GM21717 (cell line): ENCODE measurements at regions not wholly inside any gene's neighbourhood (a gene's known extent, or its start where the extent isn't known, plus 50 kb on each side); places are given as distances from the start of the nearest gene placed in this dataset.

Source experiments
- ATAC-seq: cut with Tn5 transposase; IDR thresholded peaks from one replicate; pipeline ENCODE4 v1.9.1; 2021; ENCODE audit warnings: mild to moderate bottlenecking, moderate library complexity; ENCODE audit not compliant: unreplicated experiment

- ATAC-seq = no peak
Measured at GRCh38 chr20:50242548-50242862, 51.9 kb downstream of the CEBPB start.

- no peak for ATAC-seq
Measured at GRCh38 chr20:50242863-50243609, 52.4 kb downstream of the CEBPB start.

- no peak for ATAC-seq
Measured at GRCh38 chr20:50243610-50244351, 53.2 kb downstream of the CEBPB start.

GRCh38 chr20:50244352-50245149, 53.9 kb downstream of the CEBPB start:
- no peak for ATAC-seq

GRCh38 chr20:50245498-50246366, 55.1 kb downstream of the CEBPB start:
- no peak for ATAC-seq

- no peak for ATAC-seq
Measured at GRCh38 chr20:50246367-50247195, 56.0 kb downstream of the CEBPB start.

GRCh38 chr20:50247196-50248094, 56.8 kb downstream of the CEBPB start:
- no peak for ATAC-seq

- no peak for ATAC-seq
Measured at GRCh38 chr20:50248104-50248641, 57.5 kb downstream of the CEBPB start.

GRCh38 chr20:50249447-50250388, 59.1 kb downstream of the CEBPB start:
- ATAC-seq = no peak

GRCh38 chr20:50250679-50251382, 60.2 kb downstream of the CEBPB start:
- ATAC-seq = no peak

- no peak for ATAC-seq
Measured at GRCh38 chr20:50251383-50251748, 60.7 kb downstream of the CEBPB start.

GRCh38 chr20:50251992-50252511, 61.4 kb downstream of the CEBPB start:
- no peak for ATAC-seq

GRCh38 chr20:50252701-50253100, 62.1 kb downstream of the CEBPB start:
- ATAC-seq = no peak

GRCh38 chr20:50253101-50253500, 62.5 kb downstream of the CEBPB start:
- ATAC-seq = no peak

GRCh38 chr20:50254466-50255079, 63.9 kb downstream of the CEBPB start:
- no peak for ATAC-seq

GRCh38 chr20:50256577-50256976, 65.9 kb downstream of the CEBPB start:
- no peak for ATAC-seq
